Progenitor cell of endocrine pancreas (in vitro differentiated cells): ENCODE measurements at regions not wholly inside any gene's neighbourhood (a gene's known extent, or its start where the extent isn't known, plus 50 kb on each side); places are given as distances from the start of the nearest gene placed in this dataset.

Experiments used
- DNase-seq: peaks from one replicate; pipeline ENCODE4 v3.0.0; 2021; ENCODE audit warnings: low spot score; ENCODE audit not compliant: unreplicated experiment
- H3K27ac Mint-ChIP-seq: 2 replicates; pipeline ENCODE4 v1.8.0; 2021; ENCODE audit warnings: mild to moderate bottlenecking, moderate library complexity, mixed read lengths
- H3K27me3 Mint-ChIP-seq: 2 replicates; pipeline ENCODE4 v1.8.0; 2021; ENCODE audit warnings: mixed read lengths
- H3K36me3 Mint-ChIP-seq: 2 replicates; pipeline ENCODE4 v1.8.0; 2022; ENCODE audit warnings: mixed read lengths; ENCODE audit not compliant: insufficient read depth
- H3K4me1 Mint-ChIP-seq: 2 replicates; pipeline ENCODE4 v1.8.0; 2021; ENCODE audit warnings: low read depth, mixed read lengths
- H3K4me3 Mint-ChIP-seq: 2 replicates; pipeline ENCODE4 v1.8.0; 2021; ENCODE audit warnings: low read depth, mild to moderate bottlenecking, moderate library complexity, mixed read lengths
- H3K9me3 Mint-ChIP-seq: 2 replicates; pipeline ENCODE4 v1.8.0; 2021; ENCODE audit warnings: low read depth, mixed read lengths
- CTCF ChIP-seq: fragments of 200-600 bp; sonication (generic); IDR thresholded peaks from one replicate; pipeline ENCODE4 v1.5.0; 2021; ENCODE audit warnings: antibody characterized with exemption, mild to moderate bottlenecking; ENCODE audit not compliant: unreplicated experiment

GRCh38 chr13:81138353-81138980, 797.5 kb upstream of the SPRY2 start:
- H3K36me3 Mint-ChIP-seq: no peaks in the 10 kb centered on the region
- no peaks in the 10 kb centered on the region for H3K27me3 Mint-ChIP-seq
- no peak for DNase-seq
- peaks cover 21% of the 10 kb centered on the region for H3K4me1 Mint-ChIP-seq
- peaks cover 5% of the 10 kb centered on the region for H3K9me3 Mint-ChIP-seq
- no peak overlapping the region for H3K4me3 Mint-ChIP-seq
- H3K27ac Mint-ChIP-seq: no peak overlapping the region
- no peak for TF ChIP-seq CTCF

GRCh38 chr13:81133066-81133465, 792.1 kb upstream of the SPRY2 start:
- Mint-ChIP-seq H3K4me3 (no peak overlapping the region), H3K36me3 (peaks cover 9% of the 10 kb centered on the region), H3K27ac (no peak overlapping the region), H3K9me3 (peaks cover 25% of the 10 kb centered on the region), H3K4me1 (peaks cover 5% of the 10 kb centered on the region), H3K27me3 (no peaks in the 10 kb centered on the region)
- no peak for TF ChIP-seq CTCF
- DNase-seq: no peak

- no peak for TF ChIP-seq CTCF
- H3K27me3 Mint-ChIP-seq: no peaks in the 10 kb centered on the region
These were observed 776.5 kb upstream of the SPRY2 start for GRCh38 chr13:81117416-81117815.

GRCh38 chr13:81116461-81117282, 775.7 kb upstream of the SPRY2 start:
- H3K36me3 Mint-ChIP-seq: no peaks in the 10 kb centered on the region
- H3K9me3 Mint-ChIP-seq: no peaks in the 10 kb centered on the region
- no peak for TF ChIP-seq CTCF
- DNase-seq: no peak
- H3K27ac Mint-ChIP-seq: no peak overlapping the region
- no peaks in the 10 kb centered on the region for H3K27me3 Mint-ChIP-seq
- H3K4me1 Mint-ChIP-seq: no peaks in the 10 kb centered on the region
- no peak overlapping the region for H3K4me3 Mint-ChIP-seq

More at GRCh38 chr13:81117416-81117815, 776.5 kb upstream of the SPRY2 start:
- H3K27ac Mint-ChIP-seq: no peak overlapping the region
- no peak overlapping the region for H3K4me3 Mint-ChIP-seq
- H3K36me3 Mint-ChIP-seq: no peaks in the 10 kb centered on the region
- no peaks in the 10 kb centered on the region for H3K4me1 Mint-ChIP-seq
- no peaks in the 10 kb centered on the region for H3K9me3 Mint-ChIP-seq
- no peak for DNase-seq

GRCh38 chr13:81109026-81109425, 768.1 kb upstream of the SPRY2 start:
- Mint-ChIP-seq H3K4me3 (no peak overlapping the region), H3K4me1 (peaks cover 13% of the 10 kb centered on the region), H3K36me3 (no peaks in the 10 kb centered on the region), H3K27me3 (no peaks in the 10 kb centered on the region), H3K27ac (no peak overlapping the region), H3K9me3 (peaks cover 12% of the 10 kb centered on the region)
- DNase-seq: no peak
- TF ChIP-seq CTCF: no peak
